OCI-LY7 (cell line): ENCODE measurements at regions not wholly inside any gene's neighbourhood (a gene's known extent, or its start where the extent isn't known, plus 50 kb on each side); places are given as distances from the start of the nearest gene placed in this dataset.

Experiments used
- BruUV-seq: library from RNA; stranded (reverse); fragments of 400-500 nt; replicated peaks from 2 replicates; lab custom pipeline; 2021; lab: Mats Ljungman, UMichigan
- CTCF ChIA-PET: fragments of 300-600 bp; sonication (Branson Sonifier 250); formaldehyde crosslinking; loops from one replicate; lab custom pipeline; 2022; ENCODE audit warnings: antibody characterized with exemption; ENCODE audit not compliant: unreplicated experiment; lab: Charles Lee
- POLR2A ChIA-PET: fragments of 300-600 bp; sonication (Branson Sonifier 250); formaldehyde crosslinking; loops from one replicate; lab custom pipeline; 2022; ENCODE audit warnings: antibody characterized with exemption; lab: Charles Lee
- DNase-seq: peaks from one replicate; pipeline ENCODE4 v3.0.0-alpha.2; 2015; ENCODE audit warnings: low spot score
- H2AFZ ChIP-seq: fragments of 200-600 bp; sonication (generic), shearing (Covaris generic); 2 replicates; pipeline ENCODE4 v1.6.1; 2014; ENCODE audit warnings: mild to moderate bottlenecking, antibody characterized with exemption, low read length, moderate library complexity
- H3K27ac ChIP-seq: fragments of 200-600 bp; sonication (generic); 2 replicates; pipeline ENCODE4 v1.5.1; 2014; ENCODE audit warnings: mixed run types, low read depth, mild to moderate bottlenecking, moderate library complexity, low read length, inconsistent platforms; ENCODE audit not compliant: poor library complexity, severe bottlenecking
- H3K36me3 ChIP-seq: fragments of 200-600 bp; sonication (generic); 2 replicates; pipeline ENCODE4 v1.6.1; 2014; ENCODE audit warnings: mild to moderate bottlenecking, antibody characterized with exemption, low read length, moderate library complexity, mixed read lengths; ENCODE audit not compliant: insufficient read depth
- H3K4me1 ChIP-seq: fragments of 200-600 bp; sonication (generic); 2 replicates; pipeline ENCODE4 v1.5.1; 2014; ENCODE audit warnings: mild to moderate bottlenecking, low read length; ENCODE audit not compliant: insufficient read depth, poor library complexity, severe bottlenecking
- H3K4me2 ChIP-seq: fragments of 200-600 bp; sonication (generic); 2 replicates; pipeline ENCODE4 v1.6.1; 2014; ENCODE audit warnings: mild to moderate bottlenecking, low read length
- H3K4me3 ChIP-seq: fragments of 200-600 bp; sonication (generic); 2 replicates; pipeline ENCODE4 v1.5.1; 2014; ENCODE audit warnings: mild to moderate bottlenecking, low read depth, low read length; ENCODE audit not compliant: poor library complexity, severe bottlenecking
- H3K79me2 ChIP-seq: fragments of 200-600 bp; sonication (generic); 2 replicates; pipeline ENCODE4 v1.6.1; 2016; ENCODE audit warnings: low read depth, mild to moderate bottlenecking, low read length, moderate library complexity, mixed read lengths; ENCODE audit not compliant: insufficient read depth
- H3K9me2 ChIP-seq: fragments of 200-600 bp; sonication (generic); 2 replicates; pipeline ENCODE4 v1.6.1; 2016; ENCODE audit warnings: mild to moderate bottlenecking, low read length, mixed read lengths; ENCODE audit not compliant: insufficient read depth
- H3K9me3 ChIP-seq: fragments of 200-600 bp; sonication (generic); 2 replicates; pipeline ENCODE4 v1.6.1; 2014; ENCODE audit warnings: mild to moderate bottlenecking, mixed run types, low read length, mixed read lengths
- H4K20me1 ChIP-seq: fragments of 200-600 bp; sonication (generic); 2 replicates; pipeline ENCODE4 v1.6.1; 2014; ENCODE audit warnings: mild to moderate bottlenecking, antibody characterized with exemption, low read length, moderate library complexity, mixed read lengths; ENCODE audit not compliant: insufficient read depth
- EZH2phosphoT487 ChIP-seq: fragments of 200-600 bp; sonication (generic); IDR thresholded peaks from 2 replicates; pipeline ENCODE4 v1.6.1; 2018; ENCODE audit warnings: low read depth, borderline replicate concordance, mild to moderate bottlenecking, mixed run types, antibody characterized with exemption, low read length, moderate library complexity, mixed read lengths
- intact Hi-C: fragments of 100-400 bp; cut with micrococcal nuclease; formaldehyde crosslinking; loops from one replicate; pipeline ENCODE4 v1.10.0; 2022; ENCODE audit not compliant: unreplicated experiment
- TF ChIP-seq, protein P1 (sequence below): fragments of 200-600 bp; sonication (generic); conservative IDR thresholded peaks from 2 replicates; pipeline ENCODE4 v1.5.1; 2014; ENCODE audit warnings: mild to moderate bottlenecking, antibody characterized with exemption, low read length, moderate library complexity, mixed read lengths

DNA sequence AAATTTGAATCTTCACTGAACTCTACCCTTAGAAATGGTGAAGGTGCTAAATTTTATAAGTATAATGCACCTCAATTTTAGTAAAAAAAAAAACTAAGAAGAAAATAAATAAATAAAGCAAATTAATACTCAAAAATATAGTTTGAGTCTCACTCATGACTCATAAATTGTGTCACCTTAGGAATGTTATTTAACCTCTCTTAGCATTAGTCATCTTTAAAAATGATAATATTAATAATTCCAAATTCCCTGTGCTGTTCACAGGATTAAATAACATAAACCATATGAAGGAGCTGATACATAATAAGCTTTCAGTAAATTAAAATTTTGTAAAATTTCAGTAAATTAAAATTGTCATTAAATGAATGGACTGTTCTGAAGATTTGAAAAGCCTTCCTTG, 339.8 kb upstream of the RGMB start:
- Histone ChIP-seq H3K4me3 (no peak overlapping the region), H4K20me1 (no peaks in the 10 kb centered on the region), H3K9me2 (no peaks in the 10 kb centered on the region), H2AFZ (no peak overlapping the region), H3K27ac (no peak overlapping the region), H3K4me1 (no peaks in the 10 kb centered on the region), H3K36me3 (no peaks in the 10 kb centered on the region), H3K79me2 (no peaks in the 10 kb centered on the region), H3K4me2 (no peak overlapping the region), H3K9me3 (no peaks in the 10 kb centered on the region)
- ChIA-PET POLR2A (interaction anchor here (0.5 to 0.6 kb wide), 2 partner anchors 325 to 441 kb away, joined by 4 read pairs; no protein-coding TSS in a partner anchor), CTCF (no interaction called here)
- no peak for DNase-seq
- BruUV-seq, result no TSS peak
- no peak for TF ChIP-seq EZH2phosphoT487
- TF ChIP-seq, protein P1, sequence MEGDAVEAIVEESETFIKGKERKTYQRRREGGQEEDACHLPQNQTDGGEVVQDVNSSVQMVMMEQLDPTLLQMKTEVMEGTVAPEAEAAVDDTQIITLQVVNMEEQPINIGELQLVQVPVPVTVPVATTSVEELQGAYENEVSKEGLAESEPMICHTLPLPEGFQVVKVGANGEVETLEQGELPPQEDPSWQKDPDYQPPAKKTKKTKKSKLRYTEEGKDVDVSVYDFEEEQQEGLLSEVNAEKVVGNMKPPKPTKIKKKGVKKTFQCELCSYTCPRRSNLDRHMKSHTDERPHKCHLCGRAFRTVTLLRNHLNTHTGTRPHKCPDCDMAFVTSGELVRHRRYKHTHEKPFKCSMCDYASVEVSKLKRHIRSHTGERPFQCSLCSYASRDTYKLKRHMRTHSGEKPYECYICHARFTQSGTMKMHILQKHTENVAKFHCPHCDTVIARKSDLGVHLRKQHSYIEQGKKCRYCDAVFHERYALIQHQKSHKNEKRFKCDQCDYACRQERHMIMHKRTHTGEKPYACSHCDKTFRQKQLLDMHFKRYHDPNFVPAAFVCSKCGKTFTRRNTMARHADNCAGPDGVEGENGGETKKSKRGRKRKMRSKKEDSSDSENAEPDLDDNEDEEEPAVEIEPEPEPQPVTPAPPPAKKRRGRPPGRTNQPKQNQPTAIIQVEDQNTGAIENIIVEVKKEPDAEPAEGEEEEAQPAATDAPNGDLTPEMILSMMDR, result no peak
- intact Hi-C loops, result no loop called here

DNA sequence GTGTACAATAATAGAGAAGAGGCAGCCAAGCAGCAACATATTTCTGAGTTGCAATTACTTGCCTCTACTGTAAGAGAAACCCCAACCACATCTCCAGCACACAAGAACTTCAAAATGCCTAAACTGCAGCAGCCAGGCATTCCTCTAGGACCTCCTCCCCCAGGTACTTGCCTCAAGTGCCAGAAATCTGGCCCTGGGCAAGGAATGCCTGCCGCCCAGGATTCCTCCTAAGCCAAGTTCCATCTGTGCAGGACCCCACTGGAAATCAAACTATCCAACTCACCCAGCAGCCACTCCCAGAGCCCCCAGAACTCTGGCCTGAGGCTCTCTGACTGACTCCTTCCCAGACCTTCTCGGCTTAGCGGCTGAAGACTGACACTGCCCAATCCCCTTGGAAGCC, 336.8 kb upstream of the RGMB start:
- ChIA-PET CTCF (no interaction called here), POLR2A (no interaction called here)
- H3K79me2 ChIP-seq, result no peaks in the 10 kb centered on the region
- H3K4me2 ChIP-seq, result no peak overlapping the region
- H3K4me1 ChIP-seq, result no peaks in the 10 kb centered on the region
- intact Hi-C loops, result no loop called here
- DNase-seq, result no peak
- BruUV-seq, result no TSS peak
- H2AFZ ChIP-seq, result no peak overlapping the region
- no peaks in the 10 kb centered on the region for H4K20me1 ChIP-seq
- TF ChIP-seq EZH2phosphoT487, result no peak
- H3K4me3 ChIP-seq, result no peak overlapping the region
- no peaks in the 10 kb centered on the region for H3K36me3 ChIP-seq
- no peaks in the 10 kb centered on the region for H3K9me3 ChIP-seq
- no peak overlapping the region for H3K27ac ChIP-seq
- H3K9me2 ChIP-seq, result no peaks in the 10 kb centered on the region

DNA sequence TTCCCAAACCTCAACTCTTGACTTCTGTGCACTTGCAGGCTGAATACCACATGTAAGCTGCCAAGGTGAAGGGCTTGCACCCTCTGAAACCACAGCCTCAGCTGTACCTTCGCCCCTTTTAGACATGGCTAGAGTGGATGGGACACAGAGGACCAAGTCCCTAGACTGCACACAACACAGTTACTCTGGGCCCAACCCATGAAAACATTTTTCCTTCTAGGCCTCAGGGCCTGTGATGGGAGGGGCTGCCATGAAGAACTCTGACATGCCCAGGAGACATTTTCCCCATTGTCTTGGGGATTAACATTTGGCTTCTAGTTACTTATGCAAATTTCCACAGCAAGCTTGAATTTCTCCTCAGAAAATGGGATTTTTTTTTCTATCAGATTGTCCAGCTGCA, 331.0 kb upstream of the RGMB start:
- intact Hi-C loops, result no loop called here
- Histone ChIP-seq H3K4me2 (no peak overlapping the region), H4K20me1 (no peaks in the 10 kb centered on the region), H3K27ac (no peak overlapping the region), H3K36me3 (no peaks in the 10 kb centered on the region), H3K9me3 (no peaks in the 10 kb centered on the region), H2AFZ (no peak overlapping the region), H3K4me1 (no peaks in the 10 kb centered on the region), H3K79me2 (no peaks in the 10 kb centered on the region), H3K4me3 (no peak overlapping the region), H3K9me2 (no peaks in the 10 kb centered on the region)
- CTCF ChIA-PET, result no interaction called here
- no peak for TF ChIP-seq EZH2phosphoT487
- TF ChIP-seq, protein P1, result no peak
- POLR2A ChIA-PET, result no interaction called here
- no TSS peak for BruUV-seq
- DNase-seq, result no peak
